Calu3 (cell line): ENCODE measurements at regions not wholly inside any gene's neighbourhood (a gene's known extent, or its start where the extent isn't known, plus 50 kb on each side); places are given as distances from the start of the nearest gene placed in this dataset.

ENCODE experiments used
- BruUV-seq: library from RNA; stranded (reverse); fragments of 400-500 nt; replicated peaks from 2 replicates; lab custom pipeline; 2021; lab: Mats Ljungman, UMichigan
- CTCF ChIA-PET: fragments of 300-600 bp; sonication (Branson Sonifier 250); formaldehyde crosslinking; loops from one replicate; lab custom pipeline; 2022; ENCODE audit warnings: antibody characterized with exemption; lab: Charles Lee
- DNase-seq: peaks from one replicate; pipeline ENCODE4 v3.0.0; 2022
- H3K27ac Mint-ChIP-seq: one replicate; pipeline ENCODE4 v1.8.0; 2022; ENCODE audit warnings: mixed read lengths; ENCODE audit not compliant: unreplicated experiment
- H3K27me3 Mint-ChIP-seq: one replicate; pipeline ENCODE4 v1.8.0; 2022; ENCODE audit warnings: mixed read lengths; ENCODE audit not compliant: unreplicated experiment
- H3K36me3 Mint-ChIP-seq: one replicate; pipeline ENCODE4 v1.8.0; 2022; ENCODE audit warnings: mild to moderate bottlenecking, moderate library complexity, mixed read lengths; ENCODE audit not compliant: insufficient read depth, unreplicated experiment
- H3K4me1 Mint-ChIP-seq: one replicate; pipeline ENCODE4 v1.8.0; 2022; ENCODE audit warnings: mild to moderate bottlenecking, low read depth, mixed read lengths; ENCODE audit not compliant: unreplicated experiment
- H3K4me3 Mint-ChIP-seq: one replicate; pipeline ENCODE4 v1.8.0; 2022; ENCODE audit warnings: mild to moderate bottlenecking, low read depth, moderate library complexity, mixed read lengths; ENCODE audit not compliant: unreplicated experiment
- H3K9me3 Mint-ChIP-seq: one replicate; pipeline ENCODE4 v1.8.0; 2022; ENCODE audit warnings: low read depth, mixed read lengths; ENCODE audit not compliant: unreplicated experiment
- intact Hi-C: fragments of 100-400 bp; cut with micrococcal nuclease; formaldehyde crosslinking; loops from one replicate; pipeline ENCODE4 v1.10.0; 2022; ENCODE audit not compliant: unreplicated experiment
- TF ChIP-seq, protein P1 (sequence below): fragments of 200-600 bp; IDR thresholded peaks from one replicate; pipeline ENCODE4 v1.8.0; 2022; ENCODE audit warnings: antibody characterized with exemption; ENCODE audit not compliant: unreplicated experiment

DNA sequence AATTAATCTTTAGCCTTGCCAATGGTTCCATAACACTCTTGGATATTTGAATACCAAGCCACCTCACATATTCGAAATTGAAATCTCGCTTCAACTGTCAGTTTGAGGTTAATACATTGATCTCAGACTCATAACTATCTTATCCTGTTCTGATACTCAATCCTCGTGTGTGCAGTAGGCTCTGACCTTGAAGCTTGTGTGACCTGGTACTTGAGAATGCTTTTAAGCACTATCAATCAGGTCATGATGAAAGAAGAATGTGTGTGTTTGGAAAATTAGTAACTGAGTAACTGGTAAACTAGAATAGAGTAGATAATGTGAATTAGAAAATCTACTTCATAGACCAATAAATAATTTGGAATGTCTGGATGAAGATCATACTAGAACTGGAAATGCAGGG is 1266.7 kb downstream of the MAT2B start:
- Mint-ChIP-seq H3K27me3 (no peaks in the 10 kb centered on the region), H3K36me3 (no peaks in the 10 kb centered on the region), H3K4me1 (no peaks in the 10 kb centered on the region), H3K4me3 (no peak overlapping the region), H3K9me3 (peaks cover 9% of the 10 kb centered on the region), H3K27ac (no peak overlapping the region)
- TF ChIP-seq, protein P1, sequence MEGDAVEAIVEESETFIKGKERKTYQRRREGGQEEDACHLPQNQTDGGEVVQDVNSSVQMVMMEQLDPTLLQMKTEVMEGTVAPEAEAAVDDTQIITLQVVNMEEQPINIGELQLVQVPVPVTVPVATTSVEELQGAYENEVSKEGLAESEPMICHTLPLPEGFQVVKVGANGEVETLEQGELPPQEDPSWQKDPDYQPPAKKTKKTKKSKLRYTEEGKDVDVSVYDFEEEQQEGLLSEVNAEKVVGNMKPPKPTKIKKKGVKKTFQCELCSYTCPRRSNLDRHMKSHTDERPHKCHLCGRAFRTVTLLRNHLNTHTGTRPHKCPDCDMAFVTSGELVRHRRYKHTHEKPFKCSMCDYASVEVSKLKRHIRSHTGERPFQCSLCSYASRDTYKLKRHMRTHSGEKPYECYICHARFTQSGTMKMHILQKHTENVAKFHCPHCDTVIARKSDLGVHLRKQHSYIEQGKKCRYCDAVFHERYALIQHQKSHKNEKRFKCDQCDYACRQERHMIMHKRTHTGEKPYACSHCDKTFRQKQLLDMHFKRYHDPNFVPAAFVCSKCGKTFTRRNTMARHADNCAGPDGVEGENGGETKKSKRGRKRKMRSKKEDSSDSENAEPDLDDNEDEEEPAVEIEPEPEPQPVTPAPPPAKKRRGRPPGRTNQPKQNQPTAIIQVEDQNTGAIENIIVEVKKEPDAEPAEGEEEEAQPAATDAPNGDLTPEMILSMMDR: no peak
- CTCF ChIA-PET: no interaction called here
- no TSS peak for BruUV-seq
- intact Hi-C loops: no loop called here
- DNase-seq: no peak

DNA sequence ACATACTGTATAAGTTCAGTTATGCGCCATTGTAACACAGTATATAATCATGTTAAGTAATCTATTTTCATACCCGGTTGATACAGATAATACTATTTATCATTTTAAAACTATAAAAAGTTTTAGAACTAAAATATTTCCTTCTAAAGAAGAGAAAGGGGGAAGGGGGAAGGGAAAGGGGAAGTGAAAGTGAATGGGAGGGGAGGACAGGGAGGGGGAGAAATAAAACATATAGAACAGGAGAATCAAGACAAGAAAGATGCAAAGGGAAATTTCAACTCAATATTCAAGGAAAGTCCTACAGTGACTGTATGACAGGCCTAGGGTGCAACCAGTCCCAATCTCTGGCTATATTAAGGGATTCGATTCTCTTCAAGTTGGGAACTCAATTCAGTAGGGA is 1278.8 kb downstream of the MAT2B start:
- no TSS peak for BruUV-seq
- intact Hi-C loops: no loop called here
- H3K36me3 Mint-ChIP-seq: no peaks in the 10 kb centered on the region

DNA sequence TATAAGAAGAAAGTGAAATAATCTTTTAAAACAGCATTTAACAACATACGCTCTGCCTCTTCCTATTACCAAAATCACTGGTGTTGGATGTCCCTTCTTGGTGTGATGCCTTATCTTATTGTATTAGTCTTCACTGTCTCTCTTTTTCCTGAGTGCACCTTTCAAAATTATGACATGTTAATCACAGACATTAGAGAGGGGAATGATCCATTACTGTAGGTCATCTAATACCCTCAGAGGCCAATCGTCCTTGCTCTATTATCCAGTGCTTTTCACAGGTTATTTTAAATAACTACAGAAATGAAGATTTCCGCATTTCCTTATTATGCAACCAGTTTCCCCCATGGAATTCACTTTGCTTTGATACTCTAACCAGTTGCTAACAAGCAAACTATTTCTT is 1292.7 kb downstream of the MAT2B start:
- H3K9me3 Mint-ChIP-seq: peaks cover 19% of the 10 kb centered on the region
- TF ChIP-seq, protein P1: no peak

More for the DNA sequence above, 1278.8 kb downstream of the MAT2B start:
- H3K9me3 Mint-ChIP-seq: peaks cover 2% of the 10 kb centered on the region
- no peaks in the 10 kb centered on the region for H3K4me1 Mint-ChIP-seq
- no peaks in the 10 kb centered on the region for H3K27me3 Mint-ChIP-seq
- H3K4me3 Mint-ChIP-seq: no peak overlapping the region
- H3K27ac Mint-ChIP-seq: no peak overlapping the region
- DNase-seq: no peak
- CTCF ChIA-PET: no interaction called here
- TF ChIP-seq, protein P1: no peak

DNA sequence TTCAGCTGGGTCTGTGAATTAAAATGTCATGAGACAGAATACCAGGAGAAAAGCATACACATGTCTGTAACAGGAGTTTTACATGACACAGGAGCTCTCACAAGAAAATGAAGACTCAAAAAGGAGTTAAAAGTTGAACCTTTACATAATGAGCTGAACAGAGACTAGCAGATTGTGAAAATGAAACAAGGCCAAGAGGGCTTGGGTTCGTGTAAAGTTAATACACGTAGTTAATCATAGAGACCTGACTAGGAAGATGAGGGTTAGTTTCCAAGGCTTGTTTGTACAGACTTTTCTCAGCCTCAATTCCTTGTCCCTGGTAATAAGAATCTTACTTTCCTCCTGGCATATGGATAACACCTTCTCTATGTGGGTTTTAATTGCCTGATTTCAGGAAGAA is 1294.0 kb downstream of the MAT2B start:
- no peaks in the 10 kb centered on the region for H3K27me3 Mint-ChIP-seq
- no peaks in the 10 kb centered on the region for H3K36me3 Mint-ChIP-seq
- CTCF ChIA-PET: no interaction called here
- TF ChIP-seq, protein P1: no peak
- H3K4me3 Mint-ChIP-seq: no peak overlapping the region
- BruUV-seq: no TSS peak
- intact Hi-C loops: no loop called here
- DNase-seq: no peak
- no peak overlapping the region for H3K27ac Mint-ChIP-seq
- peaks cover 24% of the 10 kb centered on the region for H3K9me3 Mint-ChIP-seq
- no peaks in the 10 kb centered on the region for H3K4me1 Mint-ChIP-seq

More for the DNA sequence above, 1292.7 kb downstream of the MAT2B start:
- no peaks in the 10 kb centered on the region for H3K27me3 Mint-ChIP-seq
- intact Hi-C loops: no loop called here
- DNase-seq: no peak
- no peaks in the 10 kb centered on the region for H3K4me1 Mint-ChIP-seq
- BruUV-seq: no TSS peak
- CTCF ChIA-PET: no interaction called here
- no peaks in the 10 kb centered on the region for H3K36me3 Mint-ChIP-seq
- H3K27ac Mint-ChIP-seq: no peak overlapping the region
- H3K4me3 Mint-ChIP-seq: no peak overlapping the region
